Endothelial cell (in vitro differentiated cells): ENCODE measurements at regions not wholly inside any gene's neighbourhood (a gene's known extent, or its start where the extent isn't known, plus 50 kb on each side); places are given as distances from the start of the nearest gene placed in this dataset.

Source experiments
- DNase-seq: peaks from one replicate; pipeline ENCODE4 v3.0.0; 2021; ENCODE audit warnings: low spot score
- H3K27ac Mint-ChIP-seq: one replicate; pipeline ENCODE4 v1.8.0; 2021; ENCODE audit warnings: mixed read lengths, inconsistent platforms; ENCODE audit not compliant: unreplicated experiment
- H3K27me3 Mint-ChIP-seq: one replicate; pipeline ENCODE4 v1.8.0; 2021; ENCODE audit warnings: mild to moderate bottlenecking, moderate library complexity, mixed read lengths, inconsistent platforms; ENCODE audit not compliant: unreplicated experiment
- H3K36me3 Mint-ChIP-seq: one replicate; pipeline ENCODE4 v1.8.0; 2021; ENCODE audit warnings: mild to moderate bottlenecking, low read depth, mixed read lengths, inconsistent platforms; ENCODE audit not compliant: unreplicated experiment
- H3K4me1 Mint-ChIP-seq: one replicate; pipeline ENCODE4 v1.8.0; 2021; ENCODE audit warnings: mild to moderate bottlenecking, mixed read lengths, inconsistent platforms; ENCODE audit not compliant: unreplicated experiment
- H3K4me3 Mint-ChIP-seq: one replicate; pipeline ENCODE4 v1.8.0; 2021; ENCODE audit warnings: mild to moderate bottlenecking, mixed read lengths, inconsistent platforms; ENCODE audit not compliant: unreplicated experiment
- H3K9me3 Mint-ChIP-seq: one replicate; pipeline ENCODE4 v1.8.0; 2021; ENCODE audit warnings: mixed read lengths, inconsistent platforms; ENCODE audit not compliant: unreplicated experiment
- CTCF ChIP-seq: fragments of 200-600 bp; sonication (generic); IDR thresholded peaks from one replicate; pipeline ENCODE4 v1.5.0; 2021; ENCODE audit warnings: antibody characterized with exemption; ENCODE audit not compliant: unreplicated experiment

GRCh38 chr2:221229099-221229498, 343.0 kb downstream of the EPHA4 start:
- no peak for DNase-seq
- no peaks in the 10 kb centered on the region for H3K36me3 Mint-ChIP-seq
- H3K4me1 Mint-ChIP-seq = peaks cover 6% of the 10 kb centered on the region
- no peak overlapping the region for H3K4me3 Mint-ChIP-seq
- H3K27me3 Mint-ChIP-seq = no peaks in the 10 kb centered on the region
- TF ChIP-seq CTCF = no peak
- no peak overlapping the region for H3K27ac Mint-ChIP-seq
- H3K9me3 Mint-ChIP-seq = no peaks in the 10 kb centered on the region

GRCh38 chr2:221231511-221231910, 340.6 kb downstream of the EPHA4 start:
- Mint-ChIP-seq H3K27me3 (no peaks in the 10 kb centered on the region), H3K4me1 (peaks cover 15% of the 10 kb centered on the region), H3K9me3 (no peaks in the 10 kb centered on the region), H3K4me3 (no peak overlapping the region), H3K27ac (no peak overlapping the region), H3K36me3 (peaks cover 3% of the 10 kb centered on the region)
- DNase-seq = no peak
- TF ChIP-seq CTCF = no peak

GRCh38 chr2:221235941-221236340, 336.2 kb downstream of the EPHA4 start:
- Mint-ChIP-seq H3K4me3 (no peak overlapping the region), H3K4me1 (peaks cover 19% of the 10 kb centered on the region), H3K9me3 (no peaks in the 10 kb centered on the region), H3K27ac (peak overlapping the region; percentile 99), H3K27me3 (no peaks in the 10 kb centered on the region), H3K36me3 (peaks cover 13% of the 10 kb centered on the region)
- TF ChIP-seq CTCF = no peak
- no peak for DNase-seq

- H3K9me3 Mint-ChIP-seq = no peaks in the 10 kb centered on the region
- peaks cover 36% of the 10 kb centered on the region for H3K36me3 Mint-ChIP-seq
- no peak overlapping the region for H3K4me3 Mint-ChIP-seq
Measured at GRCh38 chr2:221241072-221241471, 331.0 kb downstream of the EPHA4 start.

GRCh38 chr2:221243771-221244170, 328.3 kb downstream of the EPHA4 start:
- no peak for DNase-seq
- H3K4me3 Mint-ChIP-seq = no peak overlapping the region
- H3K27ac Mint-ChIP-seq = no peak overlapping the region
- H3K9me3 Mint-ChIP-seq = no peaks in the 10 kb centered on the region
- H3K36me3 Mint-ChIP-seq = peaks cover 34% of the 10 kb centered on the region
- peaks cover 1% of the 10 kb centered on the region for H3K27me3 Mint-ChIP-seq
- TF ChIP-seq CTCF = no peak
- peaks cover 11% of the 10 kb centered on the region for H3K4me1 Mint-ChIP-seq

More at GRCh38 chr2:221241072-221241471, 331.0 kb downstream of the EPHA4 start:
- H3K4me1 Mint-ChIP-seq = peaks cover 23% of the 10 kb centered on the region
- peaks cover 1% of the 10 kb centered on the region for H3K27me3 Mint-ChIP-seq
- no peak for TF ChIP-seq CTCF
- no peak for DNase-seq
- no peak overlapping the region for H3K27ac Mint-ChIP-seq
